ENCODE measurements at regions not wholly inside any gene's neighbourhood (a gene's known extent, or its start where the extent isn't known, plus 50 kb on each side); places are given as distances from the start of the nearest gene placed in this dataset.

DNA sequence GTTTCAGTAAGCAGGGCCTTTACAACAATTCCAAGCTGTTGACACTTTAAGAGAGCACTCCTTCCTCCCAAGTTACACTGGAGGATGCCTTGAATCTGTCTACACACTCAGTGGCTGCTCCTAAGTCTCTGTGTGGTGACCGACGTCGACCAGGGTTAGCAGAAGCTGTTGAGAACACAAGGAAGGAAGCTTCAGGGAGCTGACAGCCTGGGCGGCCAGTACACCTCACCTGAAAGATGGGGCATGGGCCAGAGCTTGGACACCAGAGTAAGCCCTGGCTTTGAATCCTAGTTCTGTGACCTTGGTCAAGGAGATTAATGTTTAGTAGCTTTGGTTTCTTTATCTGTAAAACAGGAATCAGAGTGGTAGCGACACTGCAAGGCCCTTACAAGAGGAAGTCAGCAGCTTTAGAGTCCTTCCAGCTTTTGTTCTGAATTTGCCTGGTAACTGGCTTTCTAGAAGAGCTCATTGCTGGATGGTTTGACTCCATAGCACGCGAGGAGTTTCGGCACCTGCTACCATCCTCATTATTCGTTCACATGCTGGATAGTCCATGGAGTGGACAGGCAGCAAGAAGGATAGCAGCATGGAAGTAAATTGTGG, 214.2 kb downstream of the FGF9 start:
- in situ Hi-C loops (cut with MboI; ENCODE audit: low sequenced_read_pairs), result no loop called here
- H2AK9ac ChIP-seq (replicated peaks; ENCODE audit: low read depth, low read length, poor library complexity), result no peak overlapping the region
- peak overlapping the region; percentile 46 for H4K5ac ChIP-seq (ENCODE audit: low read depth, low read length)
- peaks cover 2% of the 10 kb centered on the region; the same call in 1 of the 2 replicates for H3K27me3 ChIP-seq (ENCODE audit: control insufficient read depth, insufficient read depth, low read length)
- H3K27ac ChIP-seq (ENCODE audit: insufficient read depth, low read length), result peak overlapping the region; percentile 77; the same call in 1 of the 2 replicates
- H3K56ac ChIP-seq (ENCODE audit: extremely low read depth, insufficient read depth, low read length), result no peak overlapping the region
- ChIA-PET POLR2A (ENCODE audit: unreplicated experiment) (no interaction called here), CTCF (interaction anchor here (0.7 to 1.4 kb wide), 2 partner anchors 20 to 213 kb away, joined by 3 read pairs; no protein-coding TSS in a partner anchor)
- peak overlapping the region; percentile 29 for H4K91ac ChIP-seq (ENCODE audit: insufficient read depth, low read depth, low read length)
- H3K9me3 ChIP-seq (ENCODE audit: control insufficient read depth, insufficient read depth, low read length), result no peaks in the 10 kb centered on the region
- no peaks in the 10 kb centered on the region for H3K9me1 ChIP-seq (ENCODE audit: insufficient read depth, low read length)
- no peak overlapping the region for H2AK5ac ChIP-seq (ENCODE audit: low read depth, low read length)
- H2BK120ac ChIP-seq (ENCODE audit: low read depth, low read length), result peak overlapping the region; percentile 59
- H3K14ac ChIP-seq (replicated peaks; ENCODE audit: low read depth, low read length), result 0 out of 2 replicates have a peak overlapping the region, but pooled peaks have one; percentile 42
- 75% methylated on average over 1 of the region's 9 CpGs; no CpG with 5 or more reads in 1 of the 2 experiments for WGBS, 2 experiments (ENCODE audit: extremely low coverage in 2 of 2, insufficient read length in 1 of 2)
- H3K18ac ChIP-seq (ENCODE audit: low read depth, low read length), result peak overlapping the region; percentile 45; the same call in 1 of the 2 replicates
- H3K4me2 ChIP-seq (ENCODE audit: low read depth, low read length), result no peak overlapping the region
- no peak overlapping the region for H3K23ac ChIP-seq (ENCODE audit: low read depth, low read length)
- H2BK15ac ChIP-seq (ENCODE audit: low read depth, low read length), result no peak overlapping the region
- ATAC-seq (ENCODE audit: low read depth), result no peak
- no peak for DNase-seq
- peak overlapping the region; percentile 50 for H2BK20ac ChIP-seq (ENCODE audit: low read depth, low read length)
- TF ChIP-seq, protein P1, sequence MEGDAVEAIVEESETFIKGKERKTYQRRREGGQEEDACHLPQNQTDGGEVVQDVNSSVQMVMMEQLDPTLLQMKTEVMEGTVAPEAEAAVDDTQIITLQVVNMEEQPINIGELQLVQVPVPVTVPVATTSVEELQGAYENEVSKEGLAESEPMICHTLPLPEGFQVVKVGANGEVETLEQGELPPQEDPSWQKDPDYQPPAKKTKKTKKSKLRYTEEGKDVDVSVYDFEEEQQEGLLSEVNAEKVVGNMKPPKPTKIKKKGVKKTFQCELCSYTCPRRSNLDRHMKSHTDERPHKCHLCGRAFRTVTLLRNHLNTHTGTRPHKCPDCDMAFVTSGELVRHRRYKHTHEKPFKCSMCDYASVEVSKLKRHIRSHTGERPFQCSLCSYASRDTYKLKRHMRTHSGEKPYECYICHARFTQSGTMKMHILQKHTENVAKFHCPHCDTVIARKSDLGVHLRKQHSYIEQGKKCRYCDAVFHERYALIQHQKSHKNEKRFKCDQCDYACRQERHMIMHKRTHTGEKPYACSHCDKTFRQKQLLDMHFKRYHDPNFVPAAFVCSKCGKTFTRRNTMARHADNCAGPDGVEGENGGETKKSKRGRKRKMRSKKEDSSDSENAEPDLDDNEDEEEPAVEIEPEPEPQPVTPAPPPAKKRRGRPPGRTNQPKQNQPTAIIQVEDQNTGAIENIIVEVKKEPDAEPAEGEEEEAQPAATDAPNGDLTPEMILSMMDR (conservative IDR thresholded peaks at IDR 0.05; ENCODE audit: low read depth, low read length), result no peak
- TF ChIP-seq POLR2A (IDR thresholded peaks at IDR 0.05; ENCODE audit: low read depth, low read length), result no peak
- TF ChIP-seq, protein P2, sequence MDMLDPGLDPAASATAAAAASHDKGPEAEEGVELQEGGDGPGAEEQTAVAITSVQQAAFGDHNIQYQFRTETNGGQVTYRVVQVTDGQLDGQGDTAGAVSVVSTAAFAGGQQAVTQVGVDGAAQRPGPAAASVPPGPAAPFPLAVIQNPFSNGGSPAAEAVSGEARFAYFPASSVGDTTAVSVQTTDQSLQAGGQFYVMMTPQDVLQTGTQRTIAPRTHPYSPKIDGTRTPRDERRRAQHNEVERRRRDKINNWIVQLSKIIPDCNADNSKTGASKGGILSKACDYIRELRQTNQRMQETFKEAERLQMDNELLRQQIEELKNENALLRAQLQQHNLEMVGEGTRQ (IDR thresholded peaks at IDR 0.05; ENCODE audit: low read depth, low read length), result no peak
- TF ChIP-seq RFX5 (IDR thresholded peaks at IDR 0.05; ENCODE audit: low read depth, low read length), result no peak
- TF ChIP-seq RCOR1 (IDR thresholded peaks at IDR 0.05; ENCODE audit: insufficient replicate concordance, low read length), result no peak
- no peak for TF ChIP-seq BHLHE40 (IDR thresholded peaks at IDR 0.05; ENCODE audit: low read depth, low read length)
- no peak overlapping the region for H3K9ac ChIP-seq (ENCODE audit: low read depth, low read length)
- no TSS peak for BruUV-seq (replicated peaks)
- dilution Hi-C loops (cut with HindIII; ENCODE audit: low sequenced_read_pairs, unreplicated experiment), result no loop called here
- no peak overlapping the region for H2BK5ac ChIP-seq (ENCODE audit: low read depth, low read length, poor library complexity, severe bottlenecking)
- H2AFZ ChIP-seq (replicated peaks; ENCODE audit: low read length, poor library complexity), result no peak overlapping the region
- intact Hi-C loops (cut with micrococcal nuclease), result no loop called here
- H3K4ac ChIP-seq (ENCODE audit: low read depth, low read length), result peak overlapping the region; percentile 48
- H4K20me1 ChIP-seq (ENCODE audit: insufficient read depth, low read length), result no peaks in the 10 kb centered on the region
- no peaks in the 10 kb centered on the region for H3K79me1 ChIP-seq (ENCODE audit: low read depth in 1 of 2, low read length in 2 of 2)
- peaks cover 6% of the 10 kb centered on the region; the same call in 1 of the 2 replicates for H3K4me1 ChIP-seq (ENCODE audit: control insufficient read depth, insufficient read depth, low read length)
- no peaks in the 10 kb centered on the region for H3K36me3 ChIP-seq (ENCODE audit: control insufficient read depth, insufficient read depth, low read length)
- H3K4me3 ChIP-seq (ENCODE audit: insufficient read depth, low read depth, low read length), result no peak overlapping the region
- H4K8ac ChIP-seq (ENCODE audit: low read depth in 2 of 2, low read length in 2 of 2), result peak overlapping the region; percentile 24 to 41; a peak in 3 of 4 replicates
